WI38 (cell line): ENCODE measurements at regions not wholly inside any gene's neighbourhood (a gene's known extent, or its start where the extent isn't known, plus 50 kb on each side); places are given as distances from the start of the nearest gene placed in this dataset.

Experiments used
- H3K4me3 ChIP-seq: 2 replicates; pipeline ENCODE4 v1.5.1; 2011; ENCODE audit warnings: low read depth, mild to moderate bottlenecking, control low read depth, low read length
- CTCF ChIP-seq: IDR thresholded peaks from 2 replicates; pipeline ENCODE4 v1.5.1; 2012; ENCODE audit warnings: low read depth, mild to moderate bottlenecking, control low read depth, low read length

- no peak overlapping the region for H3K4me3 ChIP-seq
- no peak for TF ChIP-seq CTCF
These were observed 84.3 kb upstream of the PGRMC2 start for GRCh38 chr4:128371876-128372275.

- TF ChIP-seq CTCF: no peak
- no peak overlapping the region for H3K4me3 ChIP-seq
These were observed 83.6 kb upstream of the PGRMC2 start for GRCh38 chr4:128371001-128371777.

GRCh38 chr4:128366212-128366611 lies 78.6 kb upstream of the PGRMC2 start:
- H3K4me3 ChIP-seq: no peak overlapping the region
- no peak for TF ChIP-seq CTCF

- no peak overlapping the region for H3K4me3 ChIP-seq
- TF ChIP-seq CTCF: no peak
These were observed 77.0 kb upstream of the PGRMC2 start for GRCh38 chr4:128364565-128364964.

- TF ChIP-seq CTCF: no peak
- no peak overlapping the region for H3K4me3 ChIP-seq
These were observed 76.4 kb upstream of the PGRMC2 start for GRCh38 chr4:128363966-128364365.

- no peak overlapping the region for H3K4me3 ChIP-seq
- no peak for TF ChIP-seq CTCF
These were observed 75.1 kb upstream of the PGRMC2 start for GRCh38 chr4:128362760-128363159.

- H3K4me3 ChIP-seq: no peak overlapping the region
- no peak for TF ChIP-seq CTCF
These were observed 71.8 kb upstream of the PGRMC2 start for GRCh38 chr4:128359422-128359821.
